ENCODE measurements at regions not wholly inside any gene's neighbourhood (a gene's known extent, or its start where the extent isn't known, plus 50 kb on each side); places are given as distances from the start of the nearest gene placed in this dataset.

DNA sequence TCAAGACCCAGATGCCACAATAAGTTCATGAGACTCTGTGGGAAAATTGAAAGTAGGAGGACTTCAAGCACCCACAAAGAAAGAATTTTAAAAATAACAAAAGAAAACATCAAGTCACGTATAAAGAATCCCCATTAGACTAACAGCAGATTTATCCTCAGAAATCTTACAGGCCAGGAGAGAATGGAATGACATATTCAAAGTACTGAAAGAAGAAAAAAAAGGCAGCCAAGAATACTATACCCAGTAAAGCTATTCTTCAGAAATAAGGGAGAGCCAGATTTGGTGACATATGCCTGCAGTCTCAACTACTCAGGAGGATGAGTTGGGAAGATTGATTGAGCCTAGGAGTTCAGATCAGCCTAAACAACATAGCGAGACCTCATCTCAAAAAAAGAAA is 84.3 kb upstream of the CD53 start:
- TF ChIP-seq, protein P1, sequence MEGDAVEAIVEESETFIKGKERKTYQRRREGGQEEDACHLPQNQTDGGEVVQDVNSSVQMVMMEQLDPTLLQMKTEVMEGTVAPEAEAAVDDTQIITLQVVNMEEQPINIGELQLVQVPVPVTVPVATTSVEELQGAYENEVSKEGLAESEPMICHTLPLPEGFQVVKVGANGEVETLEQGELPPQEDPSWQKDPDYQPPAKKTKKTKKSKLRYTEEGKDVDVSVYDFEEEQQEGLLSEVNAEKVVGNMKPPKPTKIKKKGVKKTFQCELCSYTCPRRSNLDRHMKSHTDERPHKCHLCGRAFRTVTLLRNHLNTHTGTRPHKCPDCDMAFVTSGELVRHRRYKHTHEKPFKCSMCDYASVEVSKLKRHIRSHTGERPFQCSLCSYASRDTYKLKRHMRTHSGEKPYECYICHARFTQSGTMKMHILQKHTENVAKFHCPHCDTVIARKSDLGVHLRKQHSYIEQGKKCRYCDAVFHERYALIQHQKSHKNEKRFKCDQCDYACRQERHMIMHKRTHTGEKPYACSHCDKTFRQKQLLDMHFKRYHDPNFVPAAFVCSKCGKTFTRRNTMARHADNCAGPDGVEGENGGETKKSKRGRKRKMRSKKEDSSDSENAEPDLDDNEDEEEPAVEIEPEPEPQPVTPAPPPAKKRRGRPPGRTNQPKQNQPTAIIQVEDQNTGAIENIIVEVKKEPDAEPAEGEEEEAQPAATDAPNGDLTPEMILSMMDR (IDR thresholded peaks at IDR 0.05) = no peak
- no peak for TF ChIP-seq POLR2A (IDR thresholded peaks at IDR 0.05)
